Psoas muscle (tissue), 7 donors: ENCODE measurements at regions not wholly inside any gene's neighbourhood (a gene's known extent, or its start where the extent isn't known, plus 50 kb on each side); places are given as distances from the start of the nearest gene placed in this dataset.

ENCODE experiments used
- ATAC-seq, 4 donors: fragments of 200-7000 bp; cut with Tn5 transposase; one replicate each; pipeline ENCODE4 v1.9.1; 2020; ENCODE audit warnings: moderate library complexity in 3 of 4, mild to moderate bottlenecking in 2 of 4
- DNase-seq, 2 donors: peaks; one replicate each; pipeline ENCODE4 v3.0.0-alpha.2; 2020
- H3K27ac ChIP-seq: fragments of 200-600 bp; one replicate; pipeline ENCODE4 v1.8.0; 2022
- H3K27me3 ChIP-seq, 3 donors: fragments of 200-600 bp in 1 of 3; one replicate each; pipeline versions ENCODE4 v1.6.1 to v1.8.0; 2013 to 2022; ENCODE audit warnings: low read length in 2 of 3, mild to moderate bottlenecking in 2 of 3, moderate library complexity in 1 of 3; ENCODE audit not compliant: insufficient read depth in 3 of 3
- H3K36me3 ChIP-seq, 2 donors: fragments of 200-600 bp in 1 of 2; one replicate each; pipeline versions ENCODE4 v1.6.1 to v1.8.0; 2013 to 2022; ENCODE audit warnings: low read depth in 1 of 2, mild to moderate bottlenecking in 1 of 2, moderate library complexity in 1 of 2; ENCODE audit not compliant: insufficient read depth in 1 of 2
- H3K4me1 ChIP-seq: fragments of 200-600 bp; one replicate; pipeline ENCODE4 v1.8.0; 2022
- H3K4me3 ChIP-seq: fragments of 200-600 bp; one replicate; pipeline ENCODE4 v1.8.0; 2022; ENCODE audit warnings: mild to moderate bottlenecking
- H3K9me3 ChIP-seq: fragments of 200-600 bp; one replicate; pipeline ENCODE4 v1.8.0; 2022
- CTCF ChIP-seq: fragments of 200-600 bp; IDR thresholded peaks from one replicate; pipeline ENCODE4 v1.8.0; 2022; ENCODE audit warnings: antibody characterized with exemption
- WGBS, 3 donors: extraction: QIAGEN DNeasy Blood & Tissue Kit; methylation state at CpG; one replicate each; pipeline versions ENCODE4 v1.1.6 to v1.1.7; 2013; 5-methylcytosine and 5-hydroxymethylcytosine counted together
- intact Hi-C, 2 donors: fragments of 100-400 bp; cut with DNase I; formaldehyde crosslinking; loops; one replicate each; pipeline versions ENCODE4 v1.11.0 to v1.14.2; 2022
- donor health status: healthy with polysubstance abuse.
- donor health status: DM: no; HTN: no; CAD: no; lungs with moderate emphysema.
- donor health status: Bipolar disorder and iron deficiency.
- donor health status: healthy.
- donor health status: DM: yes; HTN: yes; CAD: no.
- donor health status: DM: no; HTN: no; CAD: no.
- donor health status: DM: yes; HTN: yes; CAD: no.

GRCh38 chr6:95110767-95111166 lies 466.6 kb upstream of the MANEA start:
- no peak for ATAC-seq
- TF ChIP-seq CTCF = no peak
- Histone ChIP-seq H3K36me3 (no peaks in the 10 kb centered on the region), H3K27ac (no peak overlapping the region), H3K4me1 (no peaks in the 10 kb centered on the region), H3K9me3 (no peaks in the 10 kb centered on the region), H3K27me3 (no peaks in the 10 kb centered on the region), H3K4me3 (no peak overlapping the region)
- 17 to 20% (median 18%) methylated on average over 1 of the region's 1 CpG for WGBS, 3 donors
- intact Hi-C loops = no loop called here
- no peak for DNase-seq

- ATAC-seq = no peak
- Histone ChIP-seq H3K36me3 (no peaks in the 10 kb centered on the region), H3K4me1 (no peaks in the 10 kb centered on the region), H3K4me3 (no peak overlapping the region), H3K27ac (no peak overlapping the region), H3K27me3 (no peaks in the 10 kb centered on the region), H3K9me3 (no peaks in the 10 kb centered on the region)
- TF ChIP-seq CTCF = no peak
- intact Hi-C loops = no loop called here
- DNase-seq = no peak
Measured at GRCh38 chr6:95117236-95117635, 460.1 kb upstream of the MANEA start.

DNA sequence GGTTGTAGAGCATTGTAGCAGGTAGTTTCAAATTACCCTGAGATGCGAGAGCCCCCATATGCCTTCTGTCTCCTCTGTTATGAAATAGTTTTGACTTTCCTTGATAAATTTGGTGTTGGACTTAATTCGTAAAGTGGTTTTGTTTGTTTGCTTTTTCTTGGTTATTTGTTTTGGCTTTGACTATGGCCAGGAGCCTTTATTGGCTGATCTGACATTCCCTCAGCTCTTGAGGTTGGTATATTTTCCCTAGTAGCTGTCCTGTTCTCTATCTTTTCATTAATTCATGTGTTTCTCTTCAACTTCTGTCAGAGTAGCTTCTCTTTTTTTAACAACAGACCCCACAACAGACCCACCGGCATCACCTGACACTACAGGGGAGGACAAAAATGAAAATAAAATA lies 457.4 kb upstream of the MANEA start:
- no peak for TF ChIP-seq CTCF
- WGBS, 3 donors = 82 to 93% (median 86%) methylated on average over 3 of the region's 3 CpGs
- no peaks in the 10 kb centered on the region for H3K36me3 ChIP-seq
- intact Hi-C loops = no loop called here
- H3K9me3 ChIP-seq = no peaks in the 10 kb centered on the region
- H3K4me1 ChIP-seq = no peaks in the 10 kb centered on the region
- no peak for ATAC-seq
- no peak for DNase-seq
- no peak overlapping the region for H3K4me3 ChIP-seq
- H3K27me3 ChIP-seq = no peaks in the 10 kb centered on the region
- no peak overlapping the region for H3K27ac ChIP-seq

- TF ChIP-seq CTCF = no peak
- no peak for DNase-seq
- no peaks in the 10 kb centered on the region for H3K36me3 ChIP-seq
- 59 to 66% (median 64%) methylated on average over 4 of the region's 4 CpGs for whole genome bisulfite sequencing, 3 donors
- no peaks in the 10 kb centered on the region for H3K4me1 ChIP-seq
- no peak for ATAC-seq
- no peak overlapping the region for H3K27ac ChIP-seq
- H3K9me3 ChIP-seq = no peaks in the 10 kb centered on the region
- intact Hi-C loops = no loop called here
- H3K4me3 ChIP-seq = no peak overlapping the region
- H3K27me3 ChIP-seq = no peaks in the 10 kb centered on the region
Measured at GRCh38 chr6:95120984-95121383, 456.4 kb upstream of the MANEA start.

GRCh38 chr6:95127261-95127660 lies 450.1 kb upstream of the MANEA start:
- H3K4me3 ChIP-seq = no peak overlapping the region
- ATAC-seq = no peak
- DNase-seq = no peak
- intact Hi-C loops = no loop called here
- no peaks in the 10 kb centered on the region for H3K9me3 ChIP-seq
- no peak for TF ChIP-seq CTCF
- H3K36me3 ChIP-seq = no peaks in the 10 kb centered on the region
- H3K4me1 ChIP-seq = no peaks in the 10 kb centered on the region
- no peaks in the 10 kb centered on the region for H3K27me3 ChIP-seq
- 61 to 67% (median 62%) methylated on average over 3 of the region's 3 CpGs for WGBS, 3 donors
- no peak overlapping the region for H3K27ac ChIP-seq
